GM23338 (cell line): ENCODE measurements at regions not wholly inside any gene's neighbourhood (a gene's known extent, or its start where the extent isn't known, plus 50 kb on each side); places are given as distances from the start of the nearest gene placed in this dataset.

Experiments used
- CTCF ChIP-seq, 2 experiments: fragments of 200-600 bp in 1 of 2; sonication (generic) in 1 of 2; conservative IDR thresholded peaks; 2 replicates each; pipeline versions ENCODE4 v1.5.1 to v1.6.1; 2016 to 2017; ENCODE audit warnings: antibody characterized with exemption in 2 of 2, low read depth in 2 of 2, mild to moderate bottlenecking in 2 of 2, moderate library complexity in 1 of 2
- POLR2AphosphoS5 ChIP-seq: IDR thresholded peaks from 2 replicates; pipeline ENCODE4 v1.6.1; 2016; ENCODE audit warnings: antibody characterized with exemption, low read depth
- REST ChIP-seq: IDR thresholded peaks from one replicate; pipeline ENCODE4 v1.6.1; 2018; ENCODE audit warnings: antibody characterized with exemption; ENCODE audit not compliant: unreplicated experiment

DNA sequence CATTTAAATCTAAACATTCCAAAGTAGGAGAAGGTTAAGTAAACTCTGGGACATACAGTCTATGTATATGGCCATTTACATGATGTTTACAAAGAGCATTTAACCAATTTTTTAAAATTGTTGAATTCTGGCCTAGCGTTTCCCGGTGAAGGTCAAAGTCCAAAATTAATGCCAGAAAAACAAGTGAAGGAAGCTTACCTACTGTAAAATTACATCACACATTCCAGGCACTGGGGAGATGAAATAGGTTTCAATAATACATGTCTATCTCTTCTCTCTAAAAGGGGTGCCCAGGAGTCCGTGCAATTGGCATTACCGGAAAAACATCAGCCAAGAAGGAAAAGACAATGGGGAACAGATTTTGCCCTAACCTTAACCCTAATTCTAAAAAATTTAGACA is 358.8 kb downstream of the VPS13C start:
- TF ChIP-seq REST (no peak), CTCF (conservative IDR thresholded peaks at IDR 0.05; ENCODE audit: low read depth in 2 of 2) (no peak), POLR2AphosphoS5 (no peak)
